ENCODE measurements at regions not wholly inside any gene's neighbourhood (a gene's known extent, or its start where the extent isn't known, plus 50 kb on each side); places are given as distances from the start of the nearest gene placed in this dataset.

GRCh38 chr2:14387332-14387731 lies 245.2 kb upstream of the LRATD1 start:
- no peaks in the 10 kb centered on the region for H3K9me3 ChIP-seq (ENCODE audit: low read length)
- H2AFZ ChIP-seq (ENCODE audit: low read length) = no peak overlapping the region
- BruUV-seq (replicated peaks) = no TSS peak
- H3K4me2 ChIP-seq (ENCODE audit: low read length) = no peak overlapping the region
- ChIA-PET POLR2A (no interaction called here), CTCF (ENCODE audit: unreplicated experiment) (no interaction called here)
- H3K4me3 ChIP-seq (ENCODE audit: low read depth, low read length, poor library complexity, severe bottlenecking) = no peak overlapping the region
- H4K20me1 ChIP-seq (ENCODE audit: insufficient read depth, low read length) = no peaks in the 10 kb centered on the region
- no peak for DNase-seq (ENCODE audit: low spot score)
- no peaks in the 10 kb centered on the region for H3K9me2 ChIP-seq (ENCODE audit: insufficient read depth, low read length)
- H3K27ac ChIP-seq (ENCODE audit: low read depth, low read length, poor library complexity, severe bottlenecking) = no peak overlapping the region
- H3K36me3 ChIP-seq (ENCODE audit: insufficient read depth, low read length) = no peaks in the 10 kb centered on the region
- H3K4me1 ChIP-seq (ENCODE audit: insufficient read depth, low read length, poor library complexity, severe bottlenecking) = no peaks in the 10 kb centered on the region
- H3K79me2 ChIP-seq (ENCODE audit: insufficient read depth, low read depth, low read length) = no peaks in the 10 kb centered on the region
- intact Hi-C loops (cut with micrococcal nuclease; ENCODE audit: unreplicated experiment) = no loop called here
- TF ChIP-seq, protein P1, sequence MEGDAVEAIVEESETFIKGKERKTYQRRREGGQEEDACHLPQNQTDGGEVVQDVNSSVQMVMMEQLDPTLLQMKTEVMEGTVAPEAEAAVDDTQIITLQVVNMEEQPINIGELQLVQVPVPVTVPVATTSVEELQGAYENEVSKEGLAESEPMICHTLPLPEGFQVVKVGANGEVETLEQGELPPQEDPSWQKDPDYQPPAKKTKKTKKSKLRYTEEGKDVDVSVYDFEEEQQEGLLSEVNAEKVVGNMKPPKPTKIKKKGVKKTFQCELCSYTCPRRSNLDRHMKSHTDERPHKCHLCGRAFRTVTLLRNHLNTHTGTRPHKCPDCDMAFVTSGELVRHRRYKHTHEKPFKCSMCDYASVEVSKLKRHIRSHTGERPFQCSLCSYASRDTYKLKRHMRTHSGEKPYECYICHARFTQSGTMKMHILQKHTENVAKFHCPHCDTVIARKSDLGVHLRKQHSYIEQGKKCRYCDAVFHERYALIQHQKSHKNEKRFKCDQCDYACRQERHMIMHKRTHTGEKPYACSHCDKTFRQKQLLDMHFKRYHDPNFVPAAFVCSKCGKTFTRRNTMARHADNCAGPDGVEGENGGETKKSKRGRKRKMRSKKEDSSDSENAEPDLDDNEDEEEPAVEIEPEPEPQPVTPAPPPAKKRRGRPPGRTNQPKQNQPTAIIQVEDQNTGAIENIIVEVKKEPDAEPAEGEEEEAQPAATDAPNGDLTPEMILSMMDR (conservative IDR thresholded peaks at IDR 0.05; ENCODE audit: low read length) = no peak
- TF ChIP-seq EZH2phosphoT487 (IDR thresholded peaks at IDR 0.05; ENCODE audit: borderline replicate concordance, low read depth, low read length) = no peak

- H3K9me2 ChIP-seq (ENCODE audit: insufficient read depth, low read length) = no peaks in the 10 kb centered on the region
- no peak overlapping the region for H3K27ac ChIP-seq (ENCODE audit: low read depth, low read length, poor library complexity, severe bottlenecking)
- POLR2A ChIA-PET = no interaction called here
- CTCF ChIA-PET (ENCODE audit: unreplicated experiment) = no interaction called here
- no peak overlapping the region for H3K4me2 ChIP-seq (ENCODE audit: low read length)
- H3K9me3 ChIP-seq (ENCODE audit: low read length) = no peaks in the 10 kb centered on the region
- BruUV-seq (replicated peaks) = no TSS peak
- TF ChIP-seq EZH2phosphoT487 (IDR thresholded peaks at IDR 0.05; ENCODE audit: borderline replicate concordance, low read depth, low read length) = no peak
- TF ChIP-seq, protein P1 (conservative IDR thresholded peaks at IDR 0.05; ENCODE audit: low read length) = no peak
- H3K79me2 ChIP-seq (ENCODE audit: insufficient read depth, low read depth, low read length) = no peaks in the 10 kb centered on the region
- H3K36me3 ChIP-seq (ENCODE audit: insufficient read depth, low read length) = no peaks in the 10 kb centered on the region
- no peaks in the 10 kb centered on the region for H4K20me1 ChIP-seq (ENCODE audit: insufficient read depth, low read length)
- no peak overlapping the region for H2AFZ ChIP-seq (ENCODE audit: low read length)
- DNase-seq (ENCODE audit: low spot score) = no peak
- no peak overlapping the region for H3K4me3 ChIP-seq (ENCODE audit: low read depth, low read length, poor library complexity, severe bottlenecking)
- intact Hi-C loops (cut with micrococcal nuclease; ENCODE audit: unreplicated experiment) = no loop called here
- H3K4me1 ChIP-seq (ENCODE audit: insufficient read depth, low read length, poor library complexity, severe bottlenecking) = no peaks in the 10 kb centered on the region
Measured at GRCh38 chr2:14388724-14389123, 243.8 kb upstream of the LRATD1 start.

GRCh38 chr2:14396533-14397083 lies 235.9 kb upstream of the LRATD1 start:
- H3K9me3 ChIP-seq (ENCODE audit: low read length) = no peaks in the 10 kb centered on the region
- H4K20me1 ChIP-seq (ENCODE audit: insufficient read depth, low read length) = no peaks in the 10 kb centered on the region
- H3K4me3 ChIP-seq (ENCODE audit: low read depth, low read length, poor library complexity, severe bottlenecking) = no peak overlapping the region
- CTCF ChIA-PET (ENCODE audit: unreplicated experiment) = no interaction called here
- no peak for TF ChIP-seq EZH2phosphoT487 (IDR thresholded peaks at IDR 0.05; ENCODE audit: borderline replicate concordance, low read depth, low read length)
- TF ChIP-seq, protein P1 (conservative IDR thresholded peaks at IDR 0.05; ENCODE audit: low read length) = no peak
- H2AFZ ChIP-seq (ENCODE audit: low read length) = no peak overlapping the region
- H3K4me1 ChIP-seq (ENCODE audit: insufficient read depth, low read length, poor library complexity, severe bottlenecking) = no peaks in the 10 kb centered on the region
- intact Hi-C loops (cut with micrococcal nuclease; ENCODE audit: unreplicated experiment) = no loop called here
- no TSS peak for BruUV-seq (replicated peaks)
- H3K9me2 ChIP-seq (ENCODE audit: insufficient read depth, low read length) = no peaks in the 10 kb centered on the region
- H3K27ac ChIP-seq (ENCODE audit: low read depth, low read length, poor library complexity, severe bottlenecking) = no peak overlapping the region
- no peak for DNase-seq (ENCODE audit: low spot score)
- POLR2A ChIA-PET = interaction anchor here (1.1 kb wide), 1 partner anchor 11 kb away, joined by 3 read pairs; no protein-coding TSS in a partner anchor
- H3K4me2 ChIP-seq (ENCODE audit: low read length) = no peak overlapping the region
- H3K36me3 ChIP-seq (ENCODE audit: insufficient read depth, low read length) = no peaks in the 10 kb centered on the region
- H3K79me2 ChIP-seq (ENCODE audit: insufficient read depth, low read depth, low read length) = no peaks in the 10 kb centered on the region
